DND-41 (cell line): ENCODE measurements at regions not wholly inside any gene's neighbourhood (a gene's known extent, or its start where the extent isn't known, plus 50 kb on each side); places are given as distances from the start of the nearest gene placed in this dataset.

Source experiments
- ATAC-seq: fragments of 200-7000 bp; cut with Tn5 transposase; 3 replicates; pipeline ENCODE4 v1.9.1; 2021; ENCODE audit warnings: low read depth; ENCODE audit not compliant: insufficient read depth
- DNase-seq: peaks from one replicate; pipeline ENCODE4 v3.0.0-alpha.2; 2020
- H2AFZ ChIP-seq: 2 replicates; pipeline ENCODE4 v1.6.0; 2012; ENCODE audit warnings: low read depth, low read length
- H3K27ac ChIP-seq: 2 replicates; pipeline ENCODE4 v1.5.1; 2012; ENCODE audit warnings: low read length, inconsistent platforms
- H3K27me3 ChIP-seq: fragments of 200-600 bp; sonication (generic); 2 replicates; pipeline ENCODE4 v1.6.0; 2012; ENCODE audit warnings: low read length, mild to moderate bottlenecking, inconsistent platforms; ENCODE audit not compliant: insufficient read depth, poor library complexity
- H3K36me3 ChIP-seq: 2 replicates; pipeline ENCODE4 v1.5.1; 2012; ENCODE audit warnings: low read length, inconsistent platforms; ENCODE audit not compliant: insufficient read depth
- H3K4me1 ChIP-seq: 2 replicates; pipeline ENCODE4 v1.5.1; 2012; ENCODE audit warnings: mild to moderate bottlenecking, low read length; ENCODE audit not compliant: insufficient read depth
- H3K4me2 ChIP-seq: 2 replicates; pipeline ENCODE4 v1.6.0; 2012; ENCODE audit warnings: mild to moderate bottlenecking, moderate library complexity, low read length, inconsistent platforms; ENCODE audit not compliant: insufficient read depth
- H3K4me3 ChIP-seq, 2 experiments: fragments of 200-600 bp in 1 of 2; shearing (Covaris generic) in 1 of 2; 2 replicates each; pipeline ENCODE4 v1.5.1; 2012 to 2016; ENCODE audit warnings: inconsistent platforms in 2 of 2, low read length in 2 of 2, mild to moderate bottlenecking in 2 of 2, low read depth in 1 of 2, moderate library complexity in 1 of 2
- H3K79me2 ChIP-seq: 2 replicates; pipeline ENCODE4 v1.6.0; 2012; ENCODE audit warnings: low read length, inconsistent platforms; ENCODE audit not compliant: insufficient read depth
- H3K9ac ChIP-seq: 2 replicates; pipeline ENCODE4 v1.6.0; 2012; ENCODE audit warnings: low read depth, mild to moderate bottlenecking, inconsistent platforms, low read length, moderate library complexity
- H3K9me3 ChIP-seq: 2 replicates; pipeline ENCODE4 v1.5.1; 2012; ENCODE audit warnings: low read length, moderate library complexity, mild to moderate bottlenecking, inconsistent platforms; ENCODE audit not compliant: insufficient read depth, severe bottlenecking
- H4K20me1 ChIP-seq: 2 replicates; pipeline ENCODE4 v1.6.0; 2012; ENCODE audit warnings: low read length; ENCODE audit not compliant: insufficient read depth
- CTCF ChIP-seq: IDR thresholded peaks from 2 replicates; pipeline ENCODE4 v1.5.1; 2012; ENCODE audit warnings: borderline replicate concordance, low read length, moderate library complexity, mild to moderate bottlenecking; ENCODE audit not compliant: poor library complexity, severe bottlenecking; ENCODE audit errors: extremely low read depth
- EZH2 ChIP-seq: IDR thresholded peaks from 3 replicates; pipeline ENCODE4 v1.6.1; 2012; ENCODE audit warnings: borderline replicate concordance, low read depth, mild to moderate bottlenecking, moderate library complexity, low read length, inconsistent platforms; ENCODE audit not compliant: severe bottlenecking

GRCh38 chr13:22141716-22142115 lies 470.8 kb downstream of the FGF9 start:
- no peak overlapping the region for H3K27ac ChIP-seq
- peaks cover 30% of the 10 kb centered on the region for H3K27me3 ChIP-seq
- no peak overlapping the region for H3K9ac ChIP-seq
- H4K20me1 ChIP-seq, result no peaks in the 10 kb centered on the region
- TF ChIP-seq CTCF (no peak), EZH2 (no peak)
- ATAC-seq (no peak), DNase-seq (no peak)
- H3K4me2 ChIP-seq, result no peak overlapping the region
- no peak overlapping the region for H3K4me3 ChIP-seq
- no peaks in the 10 kb centered on the region for H3K9me3 ChIP-seq
- no peaks in the 10 kb centered on the region for H3K4me1 ChIP-seq
- H2AFZ ChIP-seq, result no peak overlapping the region
- no peaks in the 10 kb centered on the region for H3K79me2 ChIP-seq
- no peaks in the 10 kb centered on the region for H3K36me3 ChIP-seq

- H3K9ac ChIP-seq, result no peak overlapping the region
- no peaks in the 10 kb centered on the region for H4K20me1 ChIP-seq
- no peak overlapping the region for H3K27ac ChIP-seq
- TF ChIP-seq CTCF (no peak), EZH2 (no peak)
- H3K79me2 ChIP-seq, result no peaks in the 10 kb centered on the region
- DNase-seq (no peak), ATAC-seq (no peak)
- H3K4me3 ChIP-seq, result no peak overlapping the region
- no peak overlapping the region for H3K4me2 ChIP-seq
- H2AFZ ChIP-seq, result no peak overlapping the region
- H3K4me1 ChIP-seq, result no peaks in the 10 kb centered on the region
- H3K9me3 ChIP-seq, result no peaks in the 10 kb centered on the region
- peaks cover 21% of the 10 kb centered on the region for H3K27me3 ChIP-seq
- no peaks in the 10 kb centered on the region for H3K36me3 ChIP-seq
Measured at GRCh38 chr13:22143671-22144070, 472.8 kb downstream of the FGF9 start.

- Histone ChIP-seq H3K4me3 (no peak overlapping the region), H3K9ac (no peak overlapping the region), H4K20me1 (no peaks in the 10 kb centered on the region; the same call in 1 of the 2 replicates), H3K4me1 (no peaks in the 10 kb centered on the region), H3K36me3 (no peaks in the 10 kb centered on the region), H3K79me2 (no peaks in the 10 kb centered on the region), H3K9me3 (no peaks in the 10 kb centered on the region), H3K27ac (no peak overlapping the region), H2AFZ (no peak overlapping the region), H3K4me2 (no peak overlapping the region), H3K27me3 (peaks cover 15% of the 10 kb centered on the region)
- ATAC-seq (no peak), DNase-seq (no peak)
- TF ChIP-seq CTCF, result no peak
- TF ChIP-seq EZH2, result no peak
Measured at GRCh38 chr13:22144806-22145205, 473.9 kb downstream of the FGF9 start.

GRCh38 chr13:22148187-22148586 lies 477.3 kb downstream of the FGF9 start:
- no peaks in the 10 kb centered on the region for H3K36me3 ChIP-seq
- no peak overlapping the region for H3K9ac ChIP-seq
- no peaks in the 10 kb centered on the region; the same call in 1 of the 2 replicates for H4K20me1 ChIP-seq
- H2AFZ ChIP-seq, result no peak overlapping the region
- H3K9me3 ChIP-seq, result no peaks in the 10 kb centered on the region
- no peak overlapping the region for H3K27ac ChIP-seq
- no peaks in the 10 kb centered on the region for H3K79me2 ChIP-seq
- H3K27me3 ChIP-seq, result peaks cover 3% of the 10 kb centered on the region
- no peak for DNase-seq
- ATAC-seq, result no peak
- no peak overlapping the region for H3K4me2 ChIP-seq
- H3K4me3 ChIP-seq, result no peak overlapping the region
- no peak for TF ChIP-seq EZH2
- TF ChIP-seq CTCF, result no peak
- no peaks in the 10 kb centered on the region for H3K4me1 ChIP-seq
